Liver (tissue), 8 donors: ENCODE measurements at regions not wholly inside any gene's neighbourhood (a gene's known extent, or its start where the extent isn't known, plus 50 kb on each side); places are given as distances from the start of the nearest gene placed in this dataset.

Experiments
- DNase-seq: peaks from one replicate; pipeline ENCODE4 v3.0.0-alpha.2; 2017; ENCODE audit warnings: low spot score
- H3K27ac ChIP-seq, 2 donors: one replicate each; pipeline ENCODE4 v1.7.0; 2013; ENCODE audit warnings: inconsistent platforms in 2 of 2, low read length in 2 of 2, control low read depth in 1 of 2, low read depth in 1 of 2, mild to moderate bottlenecking in 1 of 2
- H3K27me3 ChIP-seq, 4 donors: one replicate each; pipeline versions ENCODE4 v1.6.1 to v1.7.0; 2013; ENCODE audit warnings: low read length in 3 of 4, inconsistent platforms in 1 of 4, mild to moderate bottlenecking in 1 of 4, moderate library complexity in 1 of 4; ENCODE audit not compliant: control insufficient read depth in 4 of 4, insufficient read depth in 4 of 4
- H3K36me3 ChIP-seq, 4 donors: one replicate each; pipeline versions ENCODE4 v1.6.1 to v1.7.0; 2013; ENCODE audit warnings: low read length in 3 of 4, mild to moderate bottlenecking in 3 of 4, low read depth in 1 of 4, moderate library complexity in 1 of 4; ENCODE audit not compliant: control insufficient read depth in 4 of 4, insufficient read depth in 3 of 4
- H3K4me1 ChIP-seq, 4 donors: one replicate each; pipeline versions ENCODE4 v1.6.1 to v1.7.0; 2013; ENCODE audit warnings: low read length in 3 of 4, mild to moderate bottlenecking in 3 of 4, moderate library complexity in 1 of 4; ENCODE audit not compliant: control insufficient read depth in 4 of 4, insufficient read depth in 4 of 4
- H3K4me3 ChIP-seq, 3 donors: one replicate each; pipeline versions ENCODE4 v1.6.1 to v1.7.0; 2013; ENCODE audit warnings: low read length in 3 of 3, control low read depth in 1 of 3, low read depth in 1 of 3, mild to moderate bottlenecking in 1 of 3
- H3K9ac ChIP-seq, 2 donors: one replicate each; pipeline ENCODE4 v1.7.0; 2013; ENCODE audit warnings: low read length in 2 of 2, mild to moderate bottlenecking in 2 of 2, moderate library complexity in 2 of 2, control low read depth in 1 of 2, low read depth in 1 of 2
- H3K9me3 ChIP-seq, 4 donors: one replicate each; pipeline versions ENCODE4 v1.6.1 to v1.7.0; 2013; ENCODE audit warnings: low read length in 3 of 4; ENCODE audit not compliant: control insufficient read depth in 4 of 4
- ATF3 ChIP-seq: IDR thresholded peaks from 2 replicates; pipeline ENCODE4 v1.6.1; 2016; ENCODE audit warnings: antibody characterized with exemption
- CTCF ChIP-seq: fragments of 150-350 bp; IDR thresholded peaks from 2 replicates; pipeline ENCODE4 v1.5.1; 2017; ENCODE audit warnings: improper control_type of control experiment, low read depth, low read length; ENCODE audit not compliant: missing input control
- EGR1 ChIP-seq, 2 donors: IDR thresholded peaks; 2 replicates each; pipeline ENCODE4 v1.6.1; 2016 to 2018; ENCODE audit warnings: antibody characterized with exemption in 2 of 2, low read depth in 2 of 2
- FOXA1 ChIP-seq: IDR thresholded peaks from 2 replicates; pipeline ENCODE4 v1.6.1; 2016; ENCODE audit warnings: antibody characterized with exemption
- FOXA2 ChIP-seq: IDR thresholded peaks from 2 replicates; pipeline ENCODE4 v1.6.1; 2016; ENCODE audit warnings: antibody characterized with exemption
- GABPA ChIP-seq, 2 donors: IDR thresholded peaks in 1 of 2; conservative IDR thresholded peaks in 1 of 2; 2 replicates each; pipeline ENCODE4 v1.6.1; 2016; ENCODE audit warnings: antibody characterized with exemption in 2 of 2, mild to moderate bottlenecking in 1 of 2, moderate library complexity in 1 of 2
- JUND ChIP-seq, 2 donors: IDR thresholded peaks; 2 replicates each; pipeline ENCODE4 v1.6.1; 2016; ENCODE audit warnings: antibody characterized with exemption in 2 of 2
- NR2F2 ChIP-seq: IDR thresholded peaks from 2 replicates; pipeline ENCODE4 v1.6.1; 2016; ENCODE audit warnings: antibody characterized with exemption
- RAD21 ChIP-seq, 2 donors: IDR thresholded peaks; 2 replicates each; pipeline ENCODE4 v1.6.1; 2016; ENCODE audit warnings: antibody characterized with exemption in 2 of 2, mild to moderate bottlenecking in 2 of 2
- REST ChIP-seq: IDR thresholded peaks from 2 replicates; pipeline ENCODE4 v1.6.1; 2016; ENCODE audit warnings: antibody characterized with exemption, mild to moderate bottlenecking
- RXRA ChIP-seq, 2 donors: IDR thresholded peaks; 2 replicates each; pipeline ENCODE4 v1.6.1; 2017 to 2018; ENCODE audit warnings: antibody characterized with exemption in 2 of 2, mild to moderate bottlenecking in 1 of 2
- SP1 ChIP-seq: IDR thresholded peaks from 2 replicates; pipeline ENCODE4 v1.6.1; 2018; ENCODE audit warnings: antibody characterized with exemption, mild to moderate bottlenecking
- TAF1 ChIP-seq: conservative IDR thresholded peaks from 2 replicates; pipeline ENCODE4 v1.6.1; 2016; ENCODE audit warnings: antibody characterized with exemption, mild to moderate bottlenecking
- ZBTB33 ChIP-seq: IDR thresholded peaks from 2 replicates; pipeline ENCODE4 v1.6.1; 2016; ENCODE audit warnings: antibody characterized with exemption
- WGBS: extraction: QIAGEN DNeasy Blood & Tissue Kit; methylation state at CpG from one replicate; pipeline ENCODE4 v1.1.7; 2013; 5-methylcytosine and 5-hydroxymethylcytosine counted together
- donor health status: healthy.
- donor health status: healthy.
- donor health status: healthy.
- donor health status: healthy.
- donor health status: healthy.

- TF ChIP-seq REST, result no peak
Observed at GRCh38 chr7:33832271-33832721, 73.0 kb upstream of the BMPER start (continued).

GRCh38 chr7:33836797-33837355, 68.5 kb upstream of the BMPER start:
- H3K27ac ChIP-seq, result no peak overlapping the region
- no peaks in the 10 kb centered on the region for H3K27me3 ChIP-seq
- no peaks in the 10 kb centered on the region for H3K4me1 ChIP-seq
- H3K4me3 ChIP-seq, result no peak overlapping the region
- DNase-seq, result no peak
- TF ChIP-seq ATF3, result no peak
- TF ChIP-seq EGR1 (IDR thresholded peaks at IDR 0.05; ENCODE audit: low read depth in 2 of 2), result no peak
- no peak for TF ChIP-seq RAD21 (IDR thresholded peaks at IDR 0.05)
- no peak for TF ChIP-seq FOXA1
- no peak for TF ChIP-seq SP1
- no peak for TF ChIP-seq RXRA (IDR thresholded peaks at IDR 0.05)
- no peak for TF ChIP-seq FOXA2
- no peak for TF ChIP-seq NR2F2
- TF ChIP-seq GABPA (IDR thresholded peaks at IDR 0.05 in 1 of 2, conservative IDR thresholded peaks at IDR 0.05 in 1 of 2), result no peak
- no peak for TF ChIP-seq TAF1
- TF ChIP-seq JUND (IDR thresholded peaks at IDR 0.05), result no peak
- no peak overlapping the region for H3K9ac ChIP-seq
- no peaks in the 10 kb centered on the region for H3K9me3 ChIP-seq
- 92% methylated on average over 8 of the region's 8 CpGs for WGBS
- no peaks in the 10 kb centered on the region for H3K36me3 ChIP-seq

- Histone ChIP-seq H3K9me3 (no peaks in the 10 kb centered on the region), H3K27ac (no peak overlapping the region), H3K4me1 (no peaks in the 10 kb centered on the region), H3K9ac (no peak overlapping the region), H3K27me3 (no peaks in the 10 kb centered on the region), H3K4me3 (no peak overlapping the region), H3K36me3 (no peaks in the 10 kb centered on the region)
- no peak for TF ChIP-seq NR2F2
- no peak for TF ChIP-seq TAF1
- no peak for TF ChIP-seq CTCF
- no peak for TF ChIP-seq REST
- TF ChIP-seq FOXA1, result no peak
- TF ChIP-seq GABPA (IDR thresholded peaks at IDR 0.05 in 1 of 2, conservative IDR thresholded peaks at IDR 0.05 in 1 of 2), result no peak
- no peak for TF ChIP-seq ZBTB33
- no peak for DNase-seq
- 89% methylated on average over 14 of the region's 14 CpGs for WGBS
Observed at GRCh38 chr7:33837356-33837851, 67.9 kb upstream of the BMPER start.
